Progenitor cell of endocrine pancreas (in vitro differentiated cells): ENCODE measurements at regions not wholly inside any gene's neighbourhood (a gene's known extent, or its start where the extent isn't known, plus 50 kb on each side); places are given as distances from the start of the nearest gene placed in this dataset.

ENCODE experiments used
- DNase-seq: peaks from one replicate; pipeline ENCODE4 v3.0.0; 2021; ENCODE audit warnings: low spot score; ENCODE audit not compliant: unreplicated experiment
- H3K27ac Mint-ChIP-seq: 2 replicates; pipeline ENCODE4 v1.8.0; 2021; ENCODE audit warnings: mild to moderate bottlenecking, moderate library complexity, mixed read lengths
- H3K27me3 Mint-ChIP-seq: 2 replicates; pipeline ENCODE4 v1.8.0; 2021; ENCODE audit warnings: mixed read lengths
- H3K36me3 Mint-ChIP-seq: 2 replicates; pipeline ENCODE4 v1.8.0; 2022; ENCODE audit warnings: mixed read lengths; ENCODE audit not compliant: insufficient read depth
- H3K4me1 Mint-ChIP-seq: 2 replicates; pipeline ENCODE4 v1.8.0; 2021; ENCODE audit warnings: low read depth, mixed read lengths
- H3K4me3 Mint-ChIP-seq: 2 replicates; pipeline ENCODE4 v1.8.0; 2021; ENCODE audit warnings: low read depth, mild to moderate bottlenecking, moderate library complexity, mixed read lengths
- H3K9me3 Mint-ChIP-seq: 2 replicates; pipeline ENCODE4 v1.8.0; 2021; ENCODE audit warnings: low read depth, mixed read lengths
- TF ChIP-seq, protein P1 (sequence below): fragments of 200-600 bp; sonication (generic); IDR thresholded peaks from one replicate; pipeline ENCODE4 v1.5.0; 2021; ENCODE audit warnings: antibody characterized with exemption, mild to moderate bottlenecking; ENCODE audit not compliant: unreplicated experiment

DNA sequence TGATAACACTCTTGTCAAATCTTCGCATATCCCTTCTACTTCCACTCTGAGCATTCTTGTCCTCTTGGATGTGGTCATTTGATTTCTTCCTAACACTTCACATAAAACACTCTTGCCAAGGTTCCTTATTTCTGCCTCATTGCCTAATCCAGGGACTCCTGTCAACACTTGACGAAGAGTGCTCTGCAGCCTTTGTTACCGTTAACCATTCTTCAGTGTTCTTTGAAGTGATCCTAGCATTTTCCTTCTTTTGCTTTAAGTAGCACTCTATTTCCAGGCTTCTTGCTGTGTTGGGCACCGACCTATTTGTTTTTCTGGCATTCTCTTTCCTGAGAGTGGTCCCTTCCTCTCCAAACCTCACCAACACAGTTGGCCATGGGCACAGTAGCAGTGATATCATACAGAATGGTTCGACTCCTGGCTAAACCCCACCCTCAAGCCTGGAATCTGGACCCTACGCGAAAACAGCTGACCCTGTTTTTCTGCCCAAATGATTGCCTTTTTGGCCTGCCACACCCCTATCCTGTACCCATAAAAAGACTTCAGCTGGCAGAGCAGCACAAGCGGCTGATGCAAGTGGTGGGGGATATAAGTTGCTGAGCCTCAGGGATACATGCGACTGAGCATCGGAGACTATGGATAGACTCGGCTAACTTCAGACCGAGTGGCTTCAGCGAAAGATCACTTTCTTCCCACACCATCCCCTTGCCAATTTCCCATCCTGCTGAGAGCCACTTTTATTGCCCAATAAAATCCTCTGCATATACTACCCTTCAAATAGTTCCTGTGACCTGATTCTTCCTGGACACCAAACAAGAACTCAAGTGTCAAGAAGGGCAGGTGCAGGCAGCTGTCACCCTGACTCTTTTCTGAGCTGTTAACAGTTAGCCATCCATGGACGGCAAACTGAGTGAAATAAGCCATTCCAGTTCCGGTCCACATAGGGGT, 820.6 kb downstream of the CCSER2 start:
- H3K4me1 Mint-ChIP-seq: peaks cover 2% of the 10 kb centered on the region
- H3K36me3 Mint-ChIP-seq: peaks cover 2% of the 10 kb centered on the region
- peaks cover 4% of the 10 kb centered on the region for H3K9me3 Mint-ChIP-seq
- TF ChIP-seq, protein P1, sequence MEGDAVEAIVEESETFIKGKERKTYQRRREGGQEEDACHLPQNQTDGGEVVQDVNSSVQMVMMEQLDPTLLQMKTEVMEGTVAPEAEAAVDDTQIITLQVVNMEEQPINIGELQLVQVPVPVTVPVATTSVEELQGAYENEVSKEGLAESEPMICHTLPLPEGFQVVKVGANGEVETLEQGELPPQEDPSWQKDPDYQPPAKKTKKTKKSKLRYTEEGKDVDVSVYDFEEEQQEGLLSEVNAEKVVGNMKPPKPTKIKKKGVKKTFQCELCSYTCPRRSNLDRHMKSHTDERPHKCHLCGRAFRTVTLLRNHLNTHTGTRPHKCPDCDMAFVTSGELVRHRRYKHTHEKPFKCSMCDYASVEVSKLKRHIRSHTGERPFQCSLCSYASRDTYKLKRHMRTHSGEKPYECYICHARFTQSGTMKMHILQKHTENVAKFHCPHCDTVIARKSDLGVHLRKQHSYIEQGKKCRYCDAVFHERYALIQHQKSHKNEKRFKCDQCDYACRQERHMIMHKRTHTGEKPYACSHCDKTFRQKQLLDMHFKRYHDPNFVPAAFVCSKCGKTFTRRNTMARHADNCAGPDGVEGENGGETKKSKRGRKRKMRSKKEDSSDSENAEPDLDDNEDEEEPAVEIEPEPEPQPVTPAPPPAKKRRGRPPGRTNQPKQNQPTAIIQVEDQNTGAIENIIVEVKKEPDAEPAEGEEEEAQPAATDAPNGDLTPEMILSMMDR: no peak
- no peak overlapping the region for H3K27ac Mint-ChIP-seq
- H3K4me3 Mint-ChIP-seq: no peak overlapping the region
- DNase-seq: no peak
- peaks cover 21% of the 10 kb centered on the region for H3K27me3 Mint-ChIP-seq

DNA sequence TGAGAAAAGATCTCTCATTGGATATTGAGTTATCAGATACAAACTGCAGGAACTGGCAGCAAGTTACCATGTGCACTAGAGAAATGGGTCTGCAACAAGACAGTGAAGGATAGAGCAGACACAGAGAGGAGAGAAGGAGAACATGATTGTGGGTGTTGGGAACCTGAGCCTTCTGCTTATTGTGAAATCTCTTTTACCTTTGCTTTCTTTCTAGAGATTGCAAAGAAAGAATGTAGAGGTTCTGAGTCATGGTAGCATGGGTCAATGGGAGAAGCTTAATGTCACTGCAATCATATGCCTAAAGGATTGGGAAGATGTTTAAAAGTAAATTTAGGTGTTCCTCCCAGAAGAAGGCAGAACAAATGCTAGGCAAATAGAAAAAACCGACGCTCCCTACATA, 821.4 kb downstream of the CCSER2 start:
- TF ChIP-seq, protein P1: no peak
- Mint-ChIP-seq H3K36me3 (no peaks in the 10 kb centered on the region), H3K4me3 (no peak overlapping the region), H3K4me1 (peaks cover 2% of the 10 kb centered on the region), H3K27me3 (peaks cover 21% of the 10 kb centered on the region), H3K9me3 (no peaks in the 10 kb centered on the region), H3K27ac (no peak overlapping the region)
- DNase-seq: no peak

DNA sequence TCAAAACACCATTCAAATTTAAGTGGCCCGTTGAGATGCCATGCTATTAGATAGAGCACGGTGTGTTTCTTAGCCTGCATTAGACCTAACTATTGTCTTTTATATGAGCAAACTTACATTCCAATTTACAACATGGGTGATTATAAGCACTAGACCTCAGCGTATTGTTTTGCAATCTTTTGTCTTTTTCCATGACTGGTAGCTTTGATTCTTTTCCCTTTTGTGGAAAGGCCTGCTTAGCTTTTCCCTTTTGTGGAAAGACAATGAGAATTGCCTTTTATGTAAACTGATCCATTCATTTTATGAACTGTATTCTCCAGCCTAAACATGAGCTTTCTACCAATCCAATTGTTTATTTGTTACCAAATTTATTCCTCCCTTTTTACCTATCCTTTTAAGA, 823.1 kb downstream of the CCSER2 start:
- TF ChIP-seq, protein P1: no peak
- Mint-ChIP-seq H3K27me3 (peaks cover 21% of the 10 kb centered on the region), H3K9me3 (no peaks in the 10 kb centered on the region), H3K36me3 (no peaks in the 10 kb centered on the region), H3K27ac (no peak overlapping the region), H3K4me1 (peaks cover 2% of the 10 kb centered on the region), H3K4me3 (no peak overlapping the region)
- no peak for DNase-seq

DNA sequence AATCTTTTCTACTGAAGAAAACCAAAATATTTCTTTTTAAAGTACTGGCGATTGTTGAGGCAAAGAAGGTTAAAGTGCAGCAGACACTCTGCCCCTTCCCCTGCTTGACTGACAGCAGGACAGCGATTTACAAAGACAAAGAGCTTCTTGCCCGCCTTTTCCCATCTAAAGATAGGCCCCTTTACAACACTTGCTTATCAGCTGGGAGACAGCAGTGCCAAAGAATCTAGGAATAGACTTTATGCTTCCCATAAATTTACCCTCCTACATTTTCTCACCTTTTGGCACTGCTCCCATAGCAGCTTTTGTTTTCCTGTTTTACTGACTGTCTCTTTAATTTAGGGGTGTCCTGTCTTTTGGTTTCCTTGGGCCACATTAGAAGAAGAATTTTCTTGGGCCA, 824.1 kb downstream of the CCSER2 start:
- no peak overlapping the region for H3K27ac Mint-ChIP-seq
- H3K9me3 Mint-ChIP-seq: no peaks in the 10 kb centered on the region
- no peak for DNase-seq
- peaks cover 20% of the 10 kb centered on the region for H3K27me3 Mint-ChIP-seq
- peaks cover 2% of the 10 kb centered on the region for H3K4me1 Mint-ChIP-seq
- no peaks in the 10 kb centered on the region for H3K36me3 Mint-ChIP-seq
- TF ChIP-seq, protein P1: no peak
- no peak overlapping the region for H3K4me3 Mint-ChIP-seq

DNA sequence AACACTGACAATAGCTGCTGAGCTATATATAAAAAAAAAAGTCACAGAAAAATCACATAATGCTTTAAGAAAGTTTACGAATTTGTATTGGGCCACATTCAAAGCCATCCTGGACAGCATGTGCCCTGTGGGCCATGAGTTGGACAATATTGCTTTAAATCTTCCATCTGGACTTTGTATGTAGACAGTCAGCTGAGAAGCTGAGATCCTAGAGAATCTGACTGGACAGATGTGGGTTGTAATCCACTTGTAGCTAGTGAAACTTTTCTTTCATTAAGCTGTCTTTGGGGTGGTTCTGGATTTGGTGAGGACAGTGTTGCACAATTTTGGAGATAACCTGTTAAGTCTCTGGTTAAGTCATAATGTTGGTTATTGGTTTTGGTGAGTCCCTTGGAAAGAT, 824.5 kb downstream of the CCSER2 start:
- Mint-ChIP-seq H3K36me3 (no peaks in the 10 kb centered on the region), H3K27me3 (peaks cover 17% of the 10 kb centered on the region), H3K4me3 (no peak overlapping the region), H3K27ac (no peak overlapping the region), H3K4me1 (peaks cover 2% of the 10 kb centered on the region), H3K9me3 (no peaks in the 10 kb centered on the region)
- DNase-seq: no peak
- TF ChIP-seq, protein P1: no peak
